ENCODE measurements at regions not wholly inside any gene's neighbourhood (a gene's known extent, or its start where the extent isn't known, plus 50 kb on each side); places are given as distances from the start of the nearest gene placed in this dataset.

GRCh38 chr17:55571095-55571494 is 59.8 kb upstream of the SMIM36 start (continued):
- no peak for TF ChIP-seq E2F6 (IDR thresholded peaks at IDR 0.05)
- TF ChIP-seq GTF2F1 (IDR thresholded peaks at IDR 0.05; ENCODE audit: borderline replicate concordance, low read depth, low read length): no peak
- TF ChIP-seq CTBP2 (IDR thresholded peaks at IDR 0.05; ENCODE audit: borderline replicate concordance, insufficient read depth, insufficient read length, low read length): no peak
- TF ChIP-seq GABPA (IDR thresholded peaks at IDR 0.05; ENCODE audit: borderline replicate concordance, insufficient read depth, low read length): no peak
- no peak for TF ChIP-seq SAP30 (IDR thresholded peaks at IDR 0.05; ENCODE audit: insufficient read depth, insufficient replicate concordance, low read length)
- no peak for TF ChIP-seq SP2 (IDR thresholded peaks at IDR 0.05; ENCODE audit: low read length)
- no peak for TF ChIP-seq CBX8 (IDR thresholded peaks at IDR 0.05; ENCODE audit: borderline replicate concordance, low read depth, low read length)
- TF ChIP-seq ASH2L (IDR thresholded peaks at IDR 0.05; ENCODE audit: low read length): no peak

Measured in H1 (cell line).